SH-SY5Y (cell line): ENCODE measurements at regions not wholly inside any gene's neighbourhood (a gene's known extent, or its start where the extent isn't known, plus 50 kb on each side); places are given as distances from the start of the nearest gene placed in this dataset.

Source experiments
- GATA2 ChIP-seq: IDR thresholded peaks from 2 replicates; pipeline ENCODE4 v1.6.1; 2011; ENCODE audit warnings: mild to moderate bottlenecking, low read depth, low read length
- GATA3 ChIP-seq: IDR thresholded peaks from 2 replicates; pipeline ENCODE4 v1.6.1; 2011; ENCODE audit warnings: low read depth, mild to moderate bottlenecking, low read length, moderate library complexity

GRCh38 chrX:79515529-79515928 lies 148.4 kb upstream of the ITM2A start:
- TF ChIP-seq GATA2 (no peak), GATA3 (no peak)
